Mesenchymal stem cell (in vitro differentiated cells and primary cell): ENCODE measurements at regions not wholly inside any gene's neighbourhood (a gene's known extent, or its start where the extent isn't known, plus 50 kb on each side); places are given as distances from the start of the nearest gene placed in this dataset.

Experiments
- DNase-seq: peaks from one replicate; pipeline ENCODE4 v3.0.0-alpha.2; 2013
- H2AFZ ChIP-seq: one replicate; pipeline ENCODE4 v1.6.1; 2013; ENCODE audit warnings: low read depth, mild to moderate bottlenecking, control low read depth, inconsistent platforms, low read length, moderate library complexity
- H2AK5ac ChIP-seq: 2 replicates; pipeline ENCODE4 v1.6.1; 2013; ENCODE audit warnings: low read length, moderate library complexity, mild to moderate bottlenecking, inconsistent platforms; ENCODE audit not compliant: severe bottlenecking
- H2BK120ac ChIP-seq: one replicate; pipeline ENCODE4 v1.6.1; 2013; ENCODE audit warnings: low read depth, mild to moderate bottlenecking, inconsistent platforms, low read length, moderate library complexity
- H2BK12ac ChIP-seq, 2 experiments: one replicate each; pipeline ENCODE4 v1.6.1; 2013; ENCODE audit warnings: inconsistent platforms in 2 of 2, low read length in 2 of 2, mild to moderate bottlenecking in 2 of 2, moderate library complexity in 2 of 2, control low read depth in 1 of 2
- H2BK15ac ChIP-seq: one replicate; pipeline ENCODE4 v1.6.1; 2013; ENCODE audit warnings: mild to moderate bottlenecking, low read depth, inconsistent platforms; ENCODE audit not compliant: poor library complexity, severe bottlenecking
- H2BK5ac ChIP-seq: 2 replicates; pipeline ENCODE4 v1.6.1; 2013; ENCODE audit warnings: low read depth, mild to moderate bottlenecking, low read length, control low read depth, inconsistent platforms; ENCODE audit not compliant: poor library complexity, severe bottlenecking
- H3K14ac ChIP-seq, 2 experiments: one replicate each; pipeline ENCODE4 v1.6.1; 2013; ENCODE audit warnings: inconsistent platforms in 2 of 2, low read length in 2 of 2, control low read depth in 1 of 2, mild to moderate bottlenecking in 1 of 2, moderate library complexity in 1 of 2
- H3K18ac ChIP-seq, 2 experiments: one replicate each; pipeline ENCODE4 v1.6.1; 2013; ENCODE audit warnings: inconsistent platforms in 2 of 2, low read length in 2 of 2, control low read depth in 1 of 2, low read depth in 1 of 2, mild to moderate bottlenecking in 1 of 2
- H3K23ac ChIP-seq, 2 experiments: one replicate each; pipeline ENCODE4 v1.6.1; 2013; ENCODE audit warnings: inconsistent platforms in 2 of 2, low read length in 2 of 2, mild to moderate bottlenecking in 2 of 2, moderate library complexity in 2 of 2, control low read depth in 1 of 2
- H3K27ac ChIP-seq: 2 replicates; pipeline ENCODE4 v1.5.1; 2013; ENCODE audit warnings: mild to moderate bottlenecking, moderate library complexity, low read length, control low read depth, inconsistent platforms; ENCODE audit not compliant: poor library complexity, severe bottlenecking
- H3K27me3 ChIP-seq, 2 experiments: 2 replicates each; pipeline versions ENCODE4 v1.6.1 to v1.7.0; 2013; ENCODE audit warnings: low read length in 2 of 2, mild to moderate bottlenecking in 2 of 2, moderate library complexity in 2 of 2, control low read depth in 1 of 2, inconsistent platforms in 1 of 2; ENCODE audit not compliant: control insufficient read depth in 1 of 2, insufficient read depth in 1 of 2
- H3K36me3 ChIP-seq, 2 experiments: 2 replicates each; pipeline versions ENCODE4 v1.6.1 to v1.7.0; 2013; ENCODE audit warnings: low read length in 2 of 2, control low read depth in 1 of 2, inconsistent platforms in 1 of 2, low read depth in 1 of 2, mild to moderate bottlenecking in 1 of 2; ENCODE audit not compliant: insufficient read depth in 2 of 2, control insufficient read depth in 1 of 2
- H3K4ac ChIP-seq, 2 experiments: one replicate each; pipeline ENCODE4 v1.6.1; 2013; ENCODE audit warnings: inconsistent platforms in 2 of 2, low read length in 2 of 2, mild to moderate bottlenecking in 2 of 2, moderate library complexity in 2 of 2, control low read depth in 1 of 2, low read depth in 1 of 2
- H3K4me1 ChIP-seq: 2 replicates; pipeline ENCODE4 v1.6.1; 2013; ENCODE audit warnings: low read depth, low read length, control low read depth; ENCODE audit not compliant: control insufficient read depth, insufficient read depth
- H3K4me2 ChIP-seq: 2 replicates; pipeline ENCODE4 v1.6.1; 2013; ENCODE audit warnings: low read length, mild to moderate bottlenecking, inconsistent platforms; ENCODE audit not compliant: poor library complexity, severe bottlenecking
- H3K4me3 ChIP-seq, 2 experiments: 2 replicates each; pipeline versions ENCODE4 v1.5.1 to v1.7.0; 2013; ENCODE audit warnings: low read length in 2 of 2, mild to moderate bottlenecking in 2 of 2, control low read depth in 1 of 2, low read depth in 1 of 2; ENCODE audit not compliant: insufficient read depth in 1 of 2
- H3K79me1 ChIP-seq: replicated peaks from 2 replicates; pipeline ENCODE4 v1.6.1; 2013; ENCODE audit warnings: mild to moderate bottlenecking, control low read depth, low read length, inconsistent platforms; ENCODE audit not compliant: poor library complexity, severe bottlenecking
- H3K9ac ChIP-seq: 2 replicates; pipeline ENCODE4 v1.7.0; 2013; ENCODE audit warnings: mild to moderate bottlenecking, low read length, moderate library complexity
- H3K9me3 ChIP-seq: 2 replicates; pipeline ENCODE4 v1.7.0; 2013; ENCODE audit warnings: mild to moderate bottlenecking, low read length; ENCODE audit not compliant: control insufficient read depth
- H4K8ac ChIP-seq: one replicate; pipeline ENCODE4 v1.6.1; 2013; ENCODE audit warnings: inconsistent platforms, mild to moderate bottlenecking, low read length, moderate library complexity
- H4K91ac ChIP-seq: one replicate; pipeline ENCODE4 v1.6.1; 2013; ENCODE audit warnings: mild to moderate bottlenecking, low read length, inconsistent platforms
- WGBS: methylation state at CpG from one replicate; pipeline ENCODE4 v1.1.7; 2013; ENCODE audit warnings: mixed read lengths; 5-methylcytosine and 5-hydroxymethylcytosine counted together

DNA sequence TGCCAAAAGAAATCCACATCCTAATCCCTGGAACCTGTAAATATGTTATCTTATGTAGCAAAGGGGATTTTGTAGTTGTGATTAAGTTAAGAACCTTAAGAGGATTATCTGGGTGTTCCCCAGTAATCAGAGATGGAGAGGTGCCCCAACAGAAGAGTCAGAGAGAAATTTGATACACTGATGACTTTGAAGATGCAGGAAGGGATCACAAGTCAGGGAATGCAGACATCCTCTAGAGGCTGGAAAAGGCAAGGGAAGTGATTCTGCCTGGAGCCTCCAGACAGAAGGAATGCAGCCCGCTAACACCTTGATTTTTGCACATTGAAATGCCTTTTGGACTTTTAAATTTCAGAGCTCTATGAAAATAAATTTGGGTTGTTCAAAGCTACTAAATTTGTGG is 531.7 kb downstream of the DNAJB9 start:
- Histone ChIP-seq H2AFZ (no peak overlapping the region), H2BK15ac (no peak overlapping the region), H3K79me1 (no peaks in the 10 kb centered on the region), H2BK5ac (no peak overlapping the region), H3K9me3 (no peaks in the 10 kb centered on the region), H4K8ac (no peak overlapping the region), H3K27ac (no peak overlapping the region), H3K18ac (no peak overlapping the region), H3K4me2 (no peak overlapping the region), H3K27me3 (no peaks in the 10 kb centered on the region), H3K4ac (no peak overlapping the region), H4K91ac (no peak overlapping the region), H3K9ac (no peak overlapping the region), H2AK5ac (no peak overlapping the region), H3K14ac (no peak overlapping the region), H2BK120ac (no peak overlapping the region), H3K4me3 (no peak overlapping the region), H3K36me3 (no peaks in the 10 kb centered on the region), H2BK12ac (no peak overlapping the region), H3K23ac (no peak overlapping the region), H3K4me1 (no peaks in the 10 kb centered on the region)
- WGBS = 100% methylated on average over 1 of the region's 1 CpG
- DNase-seq = no peak

DNA sequence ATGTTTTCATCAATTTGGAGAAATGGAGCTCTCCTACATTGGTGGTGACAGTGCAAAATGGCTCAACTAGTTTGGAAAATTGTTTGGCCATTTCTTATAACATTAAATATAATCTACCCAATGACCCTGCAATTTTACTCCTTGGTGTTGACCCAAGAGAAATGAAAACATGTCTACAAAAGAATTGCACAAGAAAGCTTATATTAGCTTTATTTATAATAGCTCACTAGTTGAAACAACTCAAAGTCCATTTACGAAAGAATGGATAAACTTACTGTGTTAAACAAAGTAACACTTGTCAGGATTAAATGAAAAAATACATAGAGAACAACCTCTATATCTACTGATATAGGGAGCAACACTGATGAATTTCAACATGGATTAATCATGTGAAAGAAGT is 539.9 kb downstream of the DNAJB9 start:
- no peak overlapping the region for H3K4ac ChIP-seq
- no peak overlapping the region for H2AFZ ChIP-seq
- no peak overlapping the region for H3K9ac ChIP-seq
- no peaks in the 10 kb centered on the region for H3K9me3 ChIP-seq
- H2BK5ac ChIP-seq = no peak overlapping the region
- no peaks in the 10 kb centered on the region for H3K79me1 ChIP-seq
- H3K23ac ChIP-seq = no peak overlapping the region
- H2BK120ac ChIP-seq = no peak overlapping the region
- no peak overlapping the region for H3K27ac ChIP-seq
- H2BK12ac ChIP-seq = no peak overlapping the region
- WGBS = no CpG with 5 or more reads among the region's 1 CpG
- DNase-seq = no peak
- H3K4me2 ChIP-seq = no peak overlapping the region
- H2BK15ac ChIP-seq = no peak overlapping the region
- H4K8ac ChIP-seq = no peak overlapping the region
- H3K4me3 ChIP-seq = no peak overlapping the region
- no peak overlapping the region for H3K18ac ChIP-seq
- H3K27me3 ChIP-seq = no peaks in the 10 kb centered on the region
- H3K14ac ChIP-seq = no peak overlapping the region
- no peak overlapping the region for H4K91ac ChIP-seq
- no peaks in the 10 kb centered on the region for H3K36me3 ChIP-seq
- no peak overlapping the region for H2AK5ac ChIP-seq
- H3K4me1 ChIP-seq = no peaks in the 10 kb centered on the region

DNA sequence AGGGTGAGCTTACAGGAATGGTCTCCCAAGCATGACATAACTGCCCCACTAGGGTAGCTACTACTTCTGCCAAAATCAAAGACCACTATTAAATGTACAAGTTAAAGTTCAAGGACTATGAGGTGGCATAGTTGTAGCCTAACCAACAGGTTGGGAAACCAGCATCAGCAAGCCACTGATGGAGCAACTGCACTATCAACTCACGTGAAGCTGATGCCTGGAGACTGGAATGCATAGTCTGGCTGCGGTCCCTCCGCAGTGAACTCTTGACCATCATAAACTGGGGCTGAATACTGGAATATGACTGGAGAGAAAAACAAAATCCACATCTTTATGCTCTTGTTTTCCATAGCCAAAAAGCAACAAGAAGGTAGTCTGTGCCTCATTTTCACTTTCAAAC is 541.4 kb downstream of the DNAJB9 start:
- H2AK5ac ChIP-seq = no peak overlapping the region
- no peak overlapping the region for H4K91ac ChIP-seq
- H3K14ac ChIP-seq = no peak overlapping the region
- H4K8ac ChIP-seq = no peak overlapping the region
- H3K9me3 ChIP-seq = no peaks in the 10 kb centered on the region
- no peaks in the 10 kb centered on the region for H3K4me1 ChIP-seq
- H3K9ac ChIP-seq = no peak overlapping the region
- H3K27ac ChIP-seq = no peak overlapping the region
- DNase-seq = no peak
- H3K36me3 ChIP-seq = no peaks in the 10 kb centered on the region
- H3K23ac ChIP-seq = no peak overlapping the region
- no peaks in the 10 kb centered on the region for H3K27me3 ChIP-seq
- H2AFZ ChIP-seq = no peak overlapping the region
- no peaks in the 10 kb centered on the region for H3K79me1 ChIP-seq
- no peak overlapping the region for H2BK120ac ChIP-seq
- H3K4ac ChIP-seq = no peak overlapping the region
- H3K18ac ChIP-seq = no peak overlapping the region
- H2BK15ac ChIP-seq = no peak overlapping the region
- 76% methylated on average over 3 of the region's 3 CpGs for WGBS
- H2BK5ac ChIP-seq = no peak overlapping the region
- H3K4me2 ChIP-seq = no peak overlapping the region
- no peak overlapping the region for H3K4me3 ChIP-seq
- no peak overlapping the region for H2BK12ac ChIP-seq

DNA sequence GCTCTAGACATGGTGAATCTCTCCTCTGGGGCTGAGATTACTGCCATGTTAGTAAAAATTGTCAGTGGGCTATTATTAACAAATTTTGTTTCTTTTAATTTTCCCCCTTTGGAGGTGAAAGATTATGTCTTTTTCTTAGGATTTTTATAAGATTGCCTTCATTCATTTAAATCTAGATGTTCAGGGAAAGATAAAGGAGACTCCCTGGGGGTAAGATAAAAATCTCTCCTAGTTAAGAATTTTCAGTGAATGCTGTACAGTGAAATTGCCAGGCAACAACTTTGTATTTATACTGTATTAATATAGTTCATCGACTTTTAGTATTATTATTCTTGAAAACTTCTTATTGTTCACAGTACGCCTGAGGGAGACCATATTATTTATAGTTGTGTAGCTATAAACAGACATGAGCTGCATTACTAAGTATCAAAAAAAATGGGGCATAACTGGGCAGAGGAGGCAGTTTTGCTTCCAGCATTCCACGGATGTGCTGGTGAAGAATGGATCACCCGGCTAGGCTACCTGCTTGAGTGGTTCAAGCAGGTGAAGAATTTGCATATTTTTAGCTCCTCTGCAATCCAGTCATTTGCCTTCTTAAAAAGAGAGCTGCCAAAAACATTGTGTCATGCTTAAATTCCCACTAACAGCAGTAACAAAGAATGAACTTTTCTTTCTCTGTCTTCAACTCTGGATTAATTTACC is 552.1 kb downstream of the DNAJB9 start:
- Histone ChIP-seq H2AFZ (no peak overlapping the region), H3K18ac (no peak overlapping the region), H2AK5ac (no peak overlapping the region), H3K79me1 (no peaks in the 10 kb centered on the region), H2BK120ac (no peak overlapping the region), H3K14ac (no peak overlapping the region), H3K23ac (no peak overlapping the region), H3K4me2 (no peak overlapping the region), H4K8ac (no peak overlapping the region), H3K9ac (no peak overlapping the region), H2BK15ac (no peak overlapping the region), H3K4me3 (no peak overlapping the region), H4K91ac (no peak overlapping the region), H3K9me3 (no peaks in the 10 kb centered on the region), H3K4ac (no peak overlapping the region), H3K36me3 (no peaks in the 10 kb centered on the region), H3K4me1 (no peaks in the 10 kb centered on the region), H2BK12ac (no peak overlapping the region), H2BK5ac (no peak overlapping the region), H3K27ac (no peak overlapping the region), H3K27me3 (no peaks in the 10 kb centered on the region)
- DNase-seq = no peak
- WGBS = 70% methylated on average over 2 of the region's 4 CpGs
